ENCODE measurements at regions not wholly inside any gene's neighbourhood (a gene's known extent, or its start where the extent isn't known, plus 50 kb on each side); places are given as distances from the start of the nearest gene placed in this dataset.

- no TSS peak for BruUV-seq (replicated peaks)
- H2BK5ac ChIP-seq (ENCODE audit: low read depth, low read length, poor library complexity, severe bottlenecking) = no peak overlapping the region
- no peak overlapping the region for H4K91ac ChIP-seq (ENCODE audit: insufficient read depth, low read depth, low read length)
- no peaks in the 10 kb centered on the region; the same call in 1 of the 2 replicates for H3K27me3 ChIP-seq (ENCODE audit: control insufficient read depth, insufficient read depth, low read length)
- in situ Hi-C loops (cut with MboI; ENCODE audit: low sequenced_read_pairs) = no loop called here
- H3K27ac ChIP-seq (ENCODE audit: insufficient read depth, low read length) = no peak overlapping the region
- H2AFZ ChIP-seq (replicated peaks; ENCODE audit: low read length, poor library complexity) = no peak overlapping the region
- H4K8ac ChIP-seq (ENCODE audit: low read depth in 2 of 2, low read length in 2 of 2) = no peak overlapping the region
- H3K4me2 ChIP-seq (ENCODE audit: low read depth, low read length) = no peak overlapping the region
- H2BK120ac ChIP-seq (ENCODE audit: low read depth, low read length) = no peak overlapping the region
- DNase-seq (no peak), ATAC-seq (ENCODE audit: low read depth) (no peak)
- no peak overlapping the region for H3K56ac ChIP-seq (ENCODE audit: extremely low read depth, insufficient read depth, low read length)
- no peaks in the 10 kb centered on the region for H3K36me3 ChIP-seq (ENCODE audit: control insufficient read depth, insufficient read depth, low read length)
- H2AK5ac ChIP-seq (ENCODE audit: low read depth, low read length) = no peak overlapping the region
- intact Hi-C loops (cut with micrococcal nuclease) = no loop called here
- no peaks in the 10 kb centered on the region for H3K79me1 ChIP-seq (ENCODE audit: low read depth in 1 of 2, low read length in 2 of 2)
- ChIA-PET POLR2A (ENCODE audit: unreplicated experiment) (no interaction called here), CTCF (no interaction called here)
- no peak overlapping the region for H2AK9ac ChIP-seq (replicated peaks; ENCODE audit: low read depth, low read length, poor library complexity)
- no peak overlapping the region for H3K9ac ChIP-seq (ENCODE audit: low read depth, low read length)
- no peak overlapping the region for H3K14ac ChIP-seq (replicated peaks; ENCODE audit: low read depth, low read length)
- dilution Hi-C loops (cut with HindIII; ENCODE audit: low sequenced_read_pairs, unreplicated experiment) = no loop called here
- H4K20me1 ChIP-seq (ENCODE audit: insufficient read depth, low read length) = no peaks in the 10 kb centered on the region
- no peaks in the 10 kb centered on the region for H3K4me1 ChIP-seq (ENCODE audit: control insufficient read depth, insufficient read depth, low read length)
- no peak overlapping the region for H3K23ac ChIP-seq (ENCODE audit: low read depth, low read length)
- no peaks in the 10 kb centered on the region for H3K9me1 ChIP-seq (ENCODE audit: insufficient read depth, low read length)
- H2BK15ac ChIP-seq (ENCODE audit: low read depth, low read length) = no peak overlapping the region
- no peaks in the 10 kb centered on the region for H3K9me3 ChIP-seq (ENCODE audit: control insufficient read depth, insufficient read depth, low read length)
- no peak overlapping the region for H3K4ac ChIP-seq (ENCODE audit: low read depth, low read length)
- H3K4me3 ChIP-seq (ENCODE audit: insufficient read depth, low read depth, low read length) = no peak overlapping the region
- no peak overlapping the region for H4K5ac ChIP-seq (ENCODE audit: low read depth, low read length)
- TF ChIP-seq CEBPB (IDR thresholded peaks at IDR 0.05; ENCODE audit: low read depth, low read length) = no peak
- no peak overlapping the region for H2BK20ac ChIP-seq (ENCODE audit: low read depth, low read length)
- H3K18ac ChIP-seq (ENCODE audit: low read depth, low read length) = no peak overlapping the region
- WGBS, 2 experiments (ENCODE audit: extremely low coverage in 2 of 2, insufficient read length in 1 of 2) = no CpG with 5 or more reads among the region's 7 CpGs
Observed at GRCh38 chr1:157240495-157241184, 102.4 kb upstream of the ETV3 start.
